Stimulated activated CD4-positive, alpha-beta T cell treated with anti-CD3 and anti-CD28 coated beads, Interleukin-2, amount 100 ng/mL, for 48 hours (primary cell): ENCODE measurements at regions not wholly inside any gene's neighbourhood (a gene's known extent, or its start where the extent isn't known, plus 50 kb on each side); places are given as distances from the start of the nearest gene placed in this dataset.

Source experiments
- DNase-seq, 2 donors: peaks; one replicate each; pipeline ENCODE4 v3.0.0-alpha.2; 2020

- no peak for DNase-seq
Observed at GRCh38 chr15:53462651-53463050, 296.8 kb downstream of the WDR72 start.

- no peak for DNase-seq
Observed at GRCh38 chr15:53461677-53462076, 297.8 kb downstream of the WDR72 start.

- no peak for DNase-seq
Observed at GRCh38 chr15:53458736-53459135, 300.7 kb downstream of the WDR72 start.

- DNase-seq, result no peak
Observed at GRCh38 chr15:53457479-53457878, 302.0 kb downstream of the WDR72 start.

GRCh38 chr15:53454843-53455721 is 304.4 kb downstream of the WDR72 start:
- no peak for DNase-seq

GRCh38 chr15:53454535-53454842 is 305.0 kb downstream of the WDR72 start:
- DNase-seq, result no peak

GRCh38 chr15:53453253-53454105 is 306.0 kb downstream of the WDR72 start:
- DNase-seq, result no peak

- DNase-seq, result no peak
Observed at GRCh38 chr15:53448232-53449015, 311.0 kb downstream of the WDR72 start.

- DNase-seq, result no peak
Observed at GRCh38 chr15:53447742-53448141, 311.7 kb downstream of the WDR72 start.

- no peak for DNase-seq
Observed at GRCh38 chr15:53447053-53447574, 312.3 kb downstream of the WDR72 start.

GRCh38 chr15:53446376-53446775 is 313.1 kb downstream of the WDR72 start:
- DNase-seq, result no peak

GRCh38 chr15:53445531-53445930 is 313.9 kb downstream of the WDR72 start:
- DNase-seq, result no peak

- no peak for DNase-seq
Observed at GRCh38 chr15:53437985-53438841, 321.2 kb downstream of the WDR72 start.

GRCh38 chr15:53437366-53437765 is 322.1 kb downstream of the WDR72 start:
- no peak for DNase-seq

- DNase-seq, result no peak
Observed at GRCh38 chr15:53434174-53434678, 325.2 kb downstream of the WDR72 start.

- no peak for DNase-seq
Observed at GRCh38 chr15:53416219-53416940, 343.1 kb downstream of the WDR72 start.

- DNase-seq, result no peak
Observed at GRCh38 chr15:53414167-53414566, 345.3 kb downstream of the WDR72 start.

- DNase-seq, result no peak
Observed at GRCh38 chr15:53412542-53412941, 346.9 kb downstream of the WDR72 start.

- DNase-seq, result no peak
Observed at GRCh38 chr15:53404930-53405493, 354.5 kb downstream of the WDR72 start.

GRCh38 chr15:53401503-53401902 is 358.0 kb downstream of the WDR72 start:
- DNase-seq, result no peak

GRCh38 chr15:53400986-53401385 is 358.5 kb downstream of the WDR72 start:
- DNase-seq, result no peak
